GM18907 (cell line): ENCODE measurements at regions not wholly inside any gene's neighbourhood (a gene's known extent, or its start where the extent isn't known, plus 50 kb on each side); places are given as distances from the start of the nearest gene placed in this dataset.

Experiments
- ATAC-seq: cut with Tn5 transposase; IDR thresholded peaks from one replicate; pipeline ENCODE4 v1.9.1; 2021; ENCODE audit warnings: mild to moderate bottlenecking, moderate library complexity; ENCODE audit not compliant: unreplicated experiment

GRCh38 chrX:40459571-40460158 is 121.1 kb upstream of the ATP6AP2 start:
- no peak for ATAC-seq

GRCh38 chrX:40457406-40457805 is 123.4 kb upstream of the ATP6AP2 start:
- ATAC-seq = no peak

- no peak for ATAC-seq
These were observed 128.7 kb upstream of the ATP6AP2 start for GRCh38 chrX:40452031-40452430.

- no peak for ATAC-seq
These were observed 130.6 kb upstream of the ATP6AP2 start for GRCh38 chrX:40449956-40450706.

GRCh38 chrX:40449396-40449795 is 131.4 kb upstream of the ATP6AP2 start:
- no peak for ATAC-seq

GRCh38 chrX:40448793-40449192 is 132.0 kb upstream of the ATP6AP2 start:
- no peak for ATAC-seq

GRCh38 chrX:40446921-40447320 is 133.8 kb upstream of the ATP6AP2 start:
- no peak for ATAC-seq

GRCh38 chrX:40445691-40446090 is 135.1 kb upstream of the ATP6AP2 start:
- no peak for ATAC-seq

- ATAC-seq = no peak
These were observed 135.8 kb upstream of the ATP6AP2 start for GRCh38 chrX:40444798-40445496.

- ATAC-seq = no peak
These were observed 136.6 kb upstream of the ATP6AP2 start for GRCh38 chrX:40444133-40444532.

- no peak for ATAC-seq
These were observed 139.9 kb upstream of the ATP6AP2 start for GRCh38 chrX:40440866-40441265.

GRCh38 chrX:40439625-40440532 is 140.9 kb upstream of the ATP6AP2 start:
- no peak for ATAC-seq

GRCh38 chrX:40437348-40437747 is 143.4 kb upstream of the ATP6AP2 start:
- ATAC-seq = no peak

- ATAC-seq = no peak
These were observed 145.8 kb upstream of the ATP6AP2 start for GRCh38 chrX:40434947-40435346.

- no peak for ATAC-seq
These were observed 146.3 kb upstream of the ATP6AP2 start for GRCh38 chrX:40434443-40434842.

GRCh38 chrX:40433160-40433559 is 147.6 kb upstream of the ATP6AP2 start:
- ATAC-seq = no peak

- ATAC-seq = no peak
These were observed 156.5 kb upstream of the ATP6AP2 start for GRCh38 chrX:40424259-40424658.

GRCh38 chrX:40423299-40423698 is 157.5 kb upstream of the ATP6AP2 start:
- no peak for ATAC-seq

- no peak for ATAC-seq
These were observed 158.7 kb upstream of the ATP6AP2 start for GRCh38 chrX:40422021-40422420.

- ATAC-seq = peak; percentile 63
These were observed 159.7 kb upstream of the ATP6AP2 start for GRCh38 chrX:40420899-40421729.
